GM13977 (cell line): ENCODE measurements at regions not wholly inside any gene's neighbourhood (a gene's known extent, or its start where the extent isn't known, plus 50 kb on each side); places are given as distances from the start of the nearest gene placed in this dataset.
"Not testable (repeated sequence)": the region's sequence is repeated elsewhere in the genome, so short reads cannot be mapped to it uniquely, and the experiment has no call there.

Source experiments
- DNase-seq: peaks from one replicate; pipeline ENCODE4 v3.0.0; 2012; ENCODE audit warnings: low spot score
- CTCF ChIP-seq: IDR thresholded peaks from 2 replicates; pipeline ENCODE4 v1.5.1; 2012; ENCODE audit warnings: mild to moderate bottlenecking, control low read depth; ENCODE audit not compliant: insufficient read depth; ENCODE audit errors: extremely low read depth, missing control alignments
- in situ Hi-C: fragments of 300-500 bp; cut with MboI; formaldehyde crosslinking; loops from one replicate; pipeline ENCODE4 v1.12.0; 2022; ENCODE audit warnings: low sequenced_read_pairs, low pct_unique_long_range_greater_than_20kb, mixed read lengths, inconsistent platforms; ENCODE audit not compliant: unreplicated experiment

- no peak for TF ChIP-seq CTCF
- DNase-seq: no peak
- in situ Hi-C loops: no loop called here
Observed at GRCh38 chr12:124140944-124141486, 153.9 kb upstream of the RFLNA start.

- DNase-seq, in situ Hi-C loops: not testable (repeated sequence)
Observed at GRCh38 chr12:124141611-124142010, 153.3 kb upstream of the RFLNA start.

GRCh38 chr12:124142395-124143035 is 152.4 kb upstream of the RFLNA start:
- DNase-seq: no peak
- in situ Hi-C loops: no loop called here
- TF ChIP-seq CTCF: no peak

GRCh38 chr12:124143726-124144125 is 151.2 kb upstream of the RFLNA start:
- TF ChIP-seq CTCF: no peak
- in situ Hi-C loops: no loop called here
- DNase-seq: no peak

GRCh38 chr12:124144531-124145194 is 150.2 kb upstream of the RFLNA start:
- in situ Hi-C loops: no loop called here
- DNase-seq: no peak
- TF ChIP-seq CTCF: no peak

GRCh38 chr12:124147027-124147426 is 147.9 kb upstream of the RFLNA start:
- in situ Hi-C loops: no loop called here
- DNase-seq: no peak
- no peak for TF ChIP-seq CTCF

GRCh38 chr12:124147575-124147974 is 147.3 kb upstream of the RFLNA start:
- peak; percentile 36 for DNase-seq
- in situ Hi-C loops: no loop called here
- no peak for TF ChIP-seq CTCF
